Uterus (tissue), 2 donors: ENCODE measurements at regions not wholly inside any gene's neighbourhood (a gene's known extent, or its start where the extent isn't known, plus 50 kb on each side); places are given as distances from the start of the nearest gene placed in this dataset.

Experiments used
- POLR2A ChIP-seq, 2 donors: fragments of 450-650 bp; IDR thresholded peaks; one replicate each; pipeline ENCODE4 v1.6.1; 2016; ENCODE audit warnings: antibody characterized with exemption in 2 of 2, mild to moderate bottlenecking in 1 of 2, moderate library complexity in 1 of 2
- TF ChIP-seq, protein P1 (sequence below), 4 experiments: fragments of 200-600 bp in 2 of 4; fragments of 450-650 bp in 2 of 4; sonication (generic) in 2 of 4; IDR thresholded peaks; one replicate each; pipeline ENCODE4 v1.5.1; 2016 to 2019; ENCODE audit warnings: antibody characterized with exemption in 4 of 4, mild to moderate bottlenecking in 2 of 4, moderate library complexity in 1 of 4

DNA sequence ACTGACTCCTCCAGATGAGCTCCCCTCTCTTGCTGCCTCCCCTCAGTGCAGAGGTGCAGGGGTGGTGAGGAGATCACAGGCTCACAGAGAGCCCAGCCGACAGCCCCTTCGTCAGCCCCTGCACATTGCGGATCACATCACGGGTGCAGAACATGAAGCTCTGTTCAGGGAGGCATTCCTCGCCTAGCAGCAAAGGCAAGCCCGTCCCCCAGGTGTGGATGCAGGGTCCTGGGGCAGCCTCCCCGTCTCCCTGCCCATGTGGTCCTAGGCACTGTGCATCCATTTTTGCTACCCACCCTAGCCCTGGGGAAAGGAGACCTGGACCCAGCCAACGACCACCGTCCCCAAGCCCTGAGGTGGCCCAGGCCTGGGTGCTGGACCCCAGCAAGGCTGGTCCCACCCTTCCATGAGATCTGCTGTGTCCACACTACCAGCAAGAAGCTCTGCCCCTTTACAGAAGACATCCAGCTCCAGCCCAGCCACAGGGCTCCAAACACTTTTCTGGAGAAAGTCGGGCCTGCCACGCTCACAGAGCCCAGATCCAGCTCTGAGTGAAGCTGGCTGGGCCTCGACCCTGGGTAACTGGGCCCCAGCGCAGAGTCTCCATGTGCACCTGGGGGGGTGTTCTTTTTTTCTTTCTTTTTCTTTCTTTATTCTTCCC, 248.7 kb downstream of the NPHP4 start:
- TF ChIP-seq, protein P1, sequence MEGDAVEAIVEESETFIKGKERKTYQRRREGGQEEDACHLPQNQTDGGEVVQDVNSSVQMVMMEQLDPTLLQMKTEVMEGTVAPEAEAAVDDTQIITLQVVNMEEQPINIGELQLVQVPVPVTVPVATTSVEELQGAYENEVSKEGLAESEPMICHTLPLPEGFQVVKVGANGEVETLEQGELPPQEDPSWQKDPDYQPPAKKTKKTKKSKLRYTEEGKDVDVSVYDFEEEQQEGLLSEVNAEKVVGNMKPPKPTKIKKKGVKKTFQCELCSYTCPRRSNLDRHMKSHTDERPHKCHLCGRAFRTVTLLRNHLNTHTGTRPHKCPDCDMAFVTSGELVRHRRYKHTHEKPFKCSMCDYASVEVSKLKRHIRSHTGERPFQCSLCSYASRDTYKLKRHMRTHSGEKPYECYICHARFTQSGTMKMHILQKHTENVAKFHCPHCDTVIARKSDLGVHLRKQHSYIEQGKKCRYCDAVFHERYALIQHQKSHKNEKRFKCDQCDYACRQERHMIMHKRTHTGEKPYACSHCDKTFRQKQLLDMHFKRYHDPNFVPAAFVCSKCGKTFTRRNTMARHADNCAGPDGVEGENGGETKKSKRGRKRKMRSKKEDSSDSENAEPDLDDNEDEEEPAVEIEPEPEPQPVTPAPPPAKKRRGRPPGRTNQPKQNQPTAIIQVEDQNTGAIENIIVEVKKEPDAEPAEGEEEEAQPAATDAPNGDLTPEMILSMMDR (IDR thresholded peaks at IDR 0.05) = no peak
- no peak for TF ChIP-seq POLR2A (IDR thresholded peaks at IDR 0.05)
